Uterus (tissue), 3 donors: ENCODE measurements at regions not wholly inside any gene's neighbourhood (a gene's known extent, or its start where the extent isn't known, plus 50 kb on each side); places are given as distances from the start of the nearest gene placed in this dataset.
A peak's percentile ranks its signal among the peaks of the same experiment; 100 is the strongest.

ENCODE experiments used
- DNase-seq, 2 donors: peaks; one replicate each; pipeline ENCODE4 v3.0.0-alpha.2; 2019 to 2020
- H3K27ac ChIP-seq, 2 donors: fragments of 200-600 bp; sonication (generic); 1 replicate in 1 of 2; 2 replicates in 1 of 2; pipeline ENCODE4 v1.5.1; 2016 to 2018
- H3K27me3 ChIP-seq, 2 donors: fragments of 200-600 bp; sonication (generic); one replicate each; pipeline ENCODE4 v1.5.1; 2018 to 2019; ENCODE audit warnings: control low read depth in 1 of 2
- H3K36me3 ChIP-seq, 2 donors: fragments of 200-600 bp; sonication (generic); one replicate each; pipeline ENCODE4 v1.5.1; 2019; ENCODE audit warnings: control low read depth in 1 of 2
- H3K4me1 ChIP-seq, 2 donors: fragments of 200-600 bp; sonication (generic); one replicate each; pipeline ENCODE4 v1.5.1; 2018 to 2019; ENCODE audit warnings: control low read depth in 1 of 2
- H3K4me3 ChIP-seq, 2 donors: fragments of 200-600 bp; sonication (generic); 1 replicate in 1 of 2; 2 replicates in 1 of 2; pipeline ENCODE4 v1.5.1; 2018 to 2019; ENCODE audit warnings: mild to moderate bottlenecking in 1 of 2
- H3K9me3 ChIP-seq, 2 donors: fragments of 200-600 bp; sonication (generic); one replicate each; pipeline ENCODE4 v1.5.1; 2019; ENCODE audit warnings: control low read depth in 1 of 2
- POLR2A ChIP-seq, 2 donors: fragments of 450-650 bp; IDR thresholded peaks; one replicate each; pipeline ENCODE4 v1.6.1; 2016; ENCODE audit warnings: antibody characterized with exemption in 2 of 2, mild to moderate bottlenecking in 1 of 2, moderate library complexity in 1 of 2
- intact Hi-C: fragments of 100-400 bp; cut with DNase I; formaldehyde crosslinking; loops from one replicate; pipeline ENCODE4 v1.15.1; 2023; ENCODE audit warnings: low total_unique reads
- TF ChIP-seq, protein P1 (sequence below), 4 experiments: fragments of 200-600 bp in 2 of 4; fragments of 450-650 bp in 2 of 4; sonication (generic) in 2 of 4; IDR thresholded peaks; one replicate each; pipeline ENCODE4 v1.5.1; 2016 to 2019; ENCODE audit warnings: antibody characterized with exemption in 4 of 4, mild to moderate bottlenecking in 2 of 4, moderate library complexity in 1 of 4
- donor health status: DM: yes; HTN: yes; CAD: no.

DNA sequence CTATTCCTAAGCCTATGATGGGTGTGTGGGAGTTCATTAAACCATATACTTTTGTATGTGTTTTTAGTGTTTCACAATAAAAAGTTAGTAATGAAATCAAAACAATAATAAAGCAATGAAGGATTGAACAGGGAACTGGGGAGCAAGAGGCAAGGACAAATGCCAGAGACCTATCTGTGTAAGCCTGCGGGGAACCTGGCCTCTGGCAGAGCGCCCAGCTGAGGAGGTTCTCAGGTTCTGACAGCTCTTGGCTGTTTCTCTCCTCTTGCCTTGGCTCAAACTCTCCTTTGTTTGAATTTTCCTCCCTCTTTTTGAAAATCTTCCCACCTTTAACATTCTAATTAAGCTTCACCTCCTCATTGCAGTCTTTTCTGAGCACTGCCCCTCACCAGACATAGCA lies 200.0 kb upstream of the NCKAP5 start:
- Histone ChIP-seq H3K4me3 (no peak overlapping the region), H3K27ac (no peak overlapping the region), H3K27me3 (no peaks in the 10 kb centered on the region), H3K4me1 (no peaks in the 10 kb centered on the region), H3K36me3 (no peaks in the 10 kb centered on the region), H3K9me3 (no peaks in the 10 kb centered on the region)
- DNase-seq: no peak
- TF ChIP-seq, protein P1, sequence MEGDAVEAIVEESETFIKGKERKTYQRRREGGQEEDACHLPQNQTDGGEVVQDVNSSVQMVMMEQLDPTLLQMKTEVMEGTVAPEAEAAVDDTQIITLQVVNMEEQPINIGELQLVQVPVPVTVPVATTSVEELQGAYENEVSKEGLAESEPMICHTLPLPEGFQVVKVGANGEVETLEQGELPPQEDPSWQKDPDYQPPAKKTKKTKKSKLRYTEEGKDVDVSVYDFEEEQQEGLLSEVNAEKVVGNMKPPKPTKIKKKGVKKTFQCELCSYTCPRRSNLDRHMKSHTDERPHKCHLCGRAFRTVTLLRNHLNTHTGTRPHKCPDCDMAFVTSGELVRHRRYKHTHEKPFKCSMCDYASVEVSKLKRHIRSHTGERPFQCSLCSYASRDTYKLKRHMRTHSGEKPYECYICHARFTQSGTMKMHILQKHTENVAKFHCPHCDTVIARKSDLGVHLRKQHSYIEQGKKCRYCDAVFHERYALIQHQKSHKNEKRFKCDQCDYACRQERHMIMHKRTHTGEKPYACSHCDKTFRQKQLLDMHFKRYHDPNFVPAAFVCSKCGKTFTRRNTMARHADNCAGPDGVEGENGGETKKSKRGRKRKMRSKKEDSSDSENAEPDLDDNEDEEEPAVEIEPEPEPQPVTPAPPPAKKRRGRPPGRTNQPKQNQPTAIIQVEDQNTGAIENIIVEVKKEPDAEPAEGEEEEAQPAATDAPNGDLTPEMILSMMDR (IDR thresholded peaks at IDR 0.05): no peak
- TF ChIP-seq POLR2A (IDR thresholded peaks at IDR 0.05): no peak
- intact Hi-C loops: no loop called here

DNA sequence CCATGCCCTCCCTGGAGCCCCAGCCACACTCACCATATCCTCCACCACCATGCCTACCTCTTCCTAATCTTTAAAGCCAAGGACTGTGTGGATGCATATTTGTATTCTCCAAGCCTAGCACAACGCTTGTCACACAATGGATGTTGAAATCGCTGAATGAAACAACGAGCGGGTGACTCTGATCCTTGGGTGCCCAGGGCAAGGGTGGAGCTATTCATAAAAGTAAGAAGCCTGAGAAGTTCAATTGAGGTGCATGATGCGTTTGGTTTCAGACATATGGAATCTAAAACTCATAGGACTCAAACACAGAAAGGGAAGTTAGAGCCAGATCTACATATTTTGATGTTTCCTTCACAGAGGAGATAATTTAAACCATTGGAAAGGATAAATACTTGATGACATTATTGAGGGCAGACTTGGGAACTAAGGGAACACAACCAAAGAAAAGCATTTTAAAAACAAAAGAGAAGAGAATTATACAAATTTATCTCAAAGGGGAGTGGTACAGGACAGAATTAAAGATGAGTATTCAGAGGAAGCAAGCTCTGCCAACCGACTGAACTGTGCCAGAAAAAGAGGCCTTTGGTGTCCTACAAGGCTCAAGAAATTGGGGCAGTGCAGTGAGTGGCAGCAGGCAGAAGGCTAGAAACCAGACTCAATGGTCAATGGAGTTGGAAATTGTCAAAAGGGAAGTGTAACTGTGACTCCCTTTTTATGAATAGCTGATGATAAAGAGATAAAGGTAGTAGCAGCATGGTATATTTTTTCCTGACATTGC lies 200.6 kb upstream of the NCKAP5 start:
- no peaks in the 10 kb centered on the region for H3K9me3 ChIP-seq
- no peak for DNase-seq
- no peaks in the 10 kb centered on the region for H3K27me3 ChIP-seq
- H3K27ac ChIP-seq: no peak overlapping the region
- H3K36me3 ChIP-seq: no peaks in the 10 kb centered on the region
- TF ChIP-seq POLR2A (IDR thresholded peaks at IDR 0.05): no peak
- TF ChIP-seq, protein P1 (IDR thresholded peaks at IDR 0.05): no peak
- H3K4me3 ChIP-seq: no peak overlapping the region
- H3K4me1 ChIP-seq: no peaks in the 10 kb centered on the region
- intact Hi-C loops: no loop called here

DNA sequence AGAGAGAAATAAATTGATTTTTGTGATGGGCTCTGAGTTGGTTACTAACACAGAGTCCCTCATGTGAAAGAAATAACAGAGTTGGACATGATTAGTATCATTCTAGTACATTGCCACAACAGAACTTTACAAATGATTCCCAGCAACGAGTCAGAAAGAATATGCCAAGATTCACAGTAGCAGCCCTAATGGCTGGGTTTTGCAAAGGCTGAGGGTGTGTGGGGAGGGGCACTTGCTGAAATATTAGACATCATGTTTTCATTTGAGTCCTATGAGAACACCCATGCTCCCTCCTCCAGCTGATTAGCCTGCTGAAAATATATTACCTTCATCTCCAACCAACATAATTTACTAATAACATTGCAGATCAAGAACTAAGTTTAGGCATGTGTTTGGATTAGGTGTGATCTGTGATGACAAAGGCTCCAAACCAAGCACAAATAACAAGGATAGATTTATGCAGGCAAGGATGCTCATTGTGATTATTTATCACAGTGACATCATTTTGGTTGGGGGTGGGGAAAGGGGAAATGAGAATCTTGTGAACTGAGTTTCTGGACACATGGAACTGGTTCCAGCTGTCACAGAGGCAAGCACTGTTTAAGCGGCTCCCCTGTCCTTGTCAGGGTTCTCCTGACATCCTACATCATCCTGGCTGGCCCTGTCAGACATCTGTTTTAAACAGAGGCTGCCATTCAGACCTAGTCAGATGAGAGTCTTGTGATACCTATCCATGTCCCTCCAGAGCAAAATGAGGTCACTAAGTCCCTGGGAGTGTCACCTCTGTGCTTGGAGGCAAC lies 205.8 kb upstream of the NCKAP5 start:
- no peaks in the 10 kb centered on the region for H3K4me1 ChIP-seq
- TF ChIP-seq POLR2A (IDR thresholded peaks at IDR 0.05): no peak
- TF ChIP-seq, protein P1 (IDR thresholded peaks at IDR 0.05): no peak
- no peak for DNase-seq
- H3K4me3 ChIP-seq: no peak overlapping the region
- no peaks in the 10 kb centered on the region for H3K36me3 ChIP-seq
- intact Hi-C loops: no loop called here
- no peaks in the 10 kb centered on the region for H3K9me3 ChIP-seq
- H3K27me3 ChIP-seq: no peaks in the 10 kb centered on the region
- H3K27ac ChIP-seq: peak overlapping the region; percentile 29 to 45

DNA sequence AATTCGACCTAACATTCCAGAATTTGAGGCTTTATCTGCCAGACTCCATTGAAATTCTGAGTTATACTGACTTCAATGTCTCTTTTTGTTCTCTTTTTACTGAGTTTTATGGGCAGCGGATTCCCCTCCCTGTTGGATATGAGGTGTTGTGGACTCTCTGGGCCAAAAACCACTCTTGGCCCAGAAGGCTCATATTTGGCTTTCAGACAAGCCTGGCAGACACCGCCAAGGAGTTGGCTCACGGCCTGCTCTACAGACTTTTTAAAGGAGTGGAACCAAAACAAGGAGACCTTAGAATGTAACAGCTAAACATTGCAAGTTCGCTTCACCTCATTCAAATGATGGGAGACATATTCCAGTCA lies 206.4 kb upstream of the NCKAP5 start:
- intact Hi-C loops: no loop called here
- H3K27ac ChIP-seq: peak overlapping the region; percentile 29 to 45
- no peaks in the 10 kb centered on the region for H3K4me1 ChIP-seq
- H3K27me3 ChIP-seq: no peaks in the 10 kb centered on the region
- no peaks in the 10 kb centered on the region for H3K36me3 ChIP-seq
- H3K9me3 ChIP-seq: no peaks in the 10 kb centered on the region
- H3K4me3 ChIP-seq: no peak overlapping the region
- TF ChIP-seq, protein P1 (IDR thresholded peaks at IDR 0.05): no peak
- no peak for TF ChIP-seq POLR2A (IDR thresholded peaks at IDR 0.05)
- DNase-seq: peak in 1 of 2 donors; percentile 58

DNA sequence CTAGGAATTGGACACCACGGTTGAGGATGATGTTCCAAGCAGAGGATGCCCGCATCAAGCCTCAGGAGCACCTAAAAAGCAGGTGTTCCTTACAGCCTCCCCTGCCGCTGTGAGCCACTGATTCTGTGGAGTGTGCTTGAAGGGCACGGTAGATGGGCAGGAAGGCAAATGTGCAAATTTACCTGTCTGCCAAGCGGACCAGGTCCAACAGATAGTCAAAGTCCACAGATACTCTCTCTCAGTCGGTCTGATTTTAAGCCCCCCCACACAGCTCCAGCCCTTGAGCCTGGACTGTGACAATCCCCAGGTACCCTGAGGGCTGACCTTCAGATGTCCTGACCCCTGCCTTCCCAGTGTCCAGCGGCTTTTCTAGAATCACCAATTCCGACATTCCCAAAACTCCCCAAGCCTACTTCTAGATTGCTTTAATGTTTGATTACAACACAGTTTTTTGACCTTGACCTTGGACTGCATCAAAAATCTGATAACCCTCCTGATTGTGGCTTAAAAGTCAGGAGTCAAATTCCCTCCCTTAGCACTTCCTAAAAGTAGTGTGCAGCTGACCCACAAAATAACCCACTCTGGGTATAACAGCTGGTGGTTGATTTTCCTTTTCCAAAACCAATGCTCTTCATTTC lies 208.8 kb upstream of the NCKAP5 start:
- H3K36me3 ChIP-seq: no peaks in the 10 kb centered on the region
- no peak for TF ChIP-seq POLR2A (IDR thresholded peaks at IDR 0.05)
- TF ChIP-seq, protein P1 (IDR thresholded peaks at IDR 0.05): no peak

More for the DNA sequence above, 208.8 kb upstream of the NCKAP5 start:
- no peaks in the 10 kb centered on the region for H3K4me1 ChIP-seq
- no peak overlapping the region for H3K4me3 ChIP-seq
- H3K27ac ChIP-seq: no peak overlapping the region
- DNase-seq: no peak
- H3K9me3 ChIP-seq: no peaks in the 10 kb centered on the region
- no peaks in the 10 kb centered on the region for H3K27me3 ChIP-seq
- intact Hi-C loops: no loop called here
